Testis (tissue), 2 donors: ENCODE measurements at regions not wholly inside any gene's neighbourhood (a gene's known extent, or its start where the extent isn't known, plus 50 kb on each side); places are given as distances from the start of the nearest gene placed in this dataset.

Experiments used
- CTCF ChIP-seq, 3 experiments: fragments of 450-650 bp in 2 of 3; fragments of 200-600 bp in 1 of 3; sonication (generic) in 1 of 3; IDR thresholded peaks; one replicate each; pipeline ENCODE4 v1.5.1; 2016 to 2019; ENCODE audit warnings: antibody characterized with exemption in 3 of 3, mild to moderate bottlenecking in 2 of 3, moderate library complexity in 1 of 3
- POLR2A ChIP-seq: fragments of 450-650 bp; IDR thresholded peaks from one replicate; pipeline ENCODE4 v1.6.1; 2017; ENCODE audit warnings: antibody characterized with exemption, mild to moderate bottlenecking, moderate library complexity

- TF ChIP-seq CTCF (IDR thresholded peaks at IDR 0.05) (no peak), POLR2A (no peak)
Measured at GRCh38 chr5:167831754-167832504, 459.5 kb upstream of the WWC1 start.
